Hematopoietic multipotent progenitor cell treated with erythropoietin and hydrocortisone succinate and interleukin-3 and kit ligand, for 4 days (in vitro differentiated cells): ENCODE measurements at regions not wholly inside any gene's neighbourhood (a gene's known extent, or its start where the extent isn't known, plus 50 kb on each side); places are given as distances from the start of the nearest gene placed in this dataset.
"Not testable (repeated sequence)": the region's sequence is repeated elsewhere in the genome, so short reads cannot be mapped to it uniquely, and the experiment has no call there.

Source experiments
- DNase-seq: peaks from one replicate; pipeline ENCODE4 v3.0.0-alpha.2; 2015

DNA sequence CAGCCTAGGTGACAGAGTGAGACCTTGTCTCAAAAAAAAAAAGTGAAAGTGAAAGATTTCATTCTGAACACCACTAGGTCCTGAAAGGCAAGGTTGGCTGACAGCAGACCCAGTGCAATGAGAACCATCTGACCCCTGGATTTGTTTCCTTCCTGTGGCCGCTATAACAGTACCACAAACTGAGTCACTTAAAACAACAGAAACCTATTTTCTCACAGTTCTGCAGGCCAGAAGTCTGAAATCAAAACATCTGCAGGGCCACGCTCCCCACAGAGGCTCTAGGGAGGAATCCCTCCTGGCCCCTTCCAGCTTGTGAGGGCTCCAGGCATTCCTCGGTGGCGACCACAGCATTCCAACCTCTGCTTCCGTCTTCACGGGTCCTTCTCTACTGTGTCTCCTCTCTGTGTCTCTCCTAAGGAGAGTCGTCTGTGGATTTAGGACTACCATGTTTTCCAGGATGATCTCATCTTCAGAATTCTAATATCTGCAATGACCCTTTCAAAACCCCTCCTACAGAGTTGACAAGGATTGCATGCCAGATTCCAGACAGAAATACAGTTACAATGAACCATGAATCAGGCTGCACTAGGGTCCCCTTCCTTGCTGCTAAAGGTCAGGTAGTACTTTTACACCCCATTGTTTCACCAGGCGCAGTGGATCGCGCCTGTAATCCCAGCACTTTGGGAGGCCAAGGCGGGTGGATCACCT is 78.0 kb upstream of the ADGRL1 start:
- DNase-seq = not testable (repeated sequence)

- DNase-seq = not testable (repeated sequence)
Observed at GRCh38 chr19:14279270-14279669, 73.3 kb upstream of the ADGRL1 start.

DNA sequence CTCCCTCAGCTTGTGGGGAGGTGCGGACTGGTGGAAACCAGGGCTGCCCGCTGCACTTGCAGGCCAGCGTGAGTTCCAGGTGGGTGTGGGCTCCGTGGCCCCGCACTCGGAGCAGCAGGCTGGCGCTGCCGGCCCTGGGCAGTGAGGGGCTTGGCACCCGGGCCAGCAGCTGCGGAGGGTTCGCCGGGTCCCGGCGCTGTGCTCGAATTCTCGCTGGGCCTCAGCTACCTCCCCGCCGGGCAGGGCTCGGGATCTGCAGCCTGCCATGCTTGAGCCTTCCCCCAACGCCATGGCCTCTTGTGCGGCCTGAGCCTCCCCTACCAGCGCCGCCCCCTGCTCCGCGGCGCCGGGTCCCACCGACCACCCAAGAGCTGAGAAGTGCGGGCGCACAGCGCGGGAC is 71.6 kb upstream of the ADGRL1 start:
- DNase-seq = no peak

DNA sequence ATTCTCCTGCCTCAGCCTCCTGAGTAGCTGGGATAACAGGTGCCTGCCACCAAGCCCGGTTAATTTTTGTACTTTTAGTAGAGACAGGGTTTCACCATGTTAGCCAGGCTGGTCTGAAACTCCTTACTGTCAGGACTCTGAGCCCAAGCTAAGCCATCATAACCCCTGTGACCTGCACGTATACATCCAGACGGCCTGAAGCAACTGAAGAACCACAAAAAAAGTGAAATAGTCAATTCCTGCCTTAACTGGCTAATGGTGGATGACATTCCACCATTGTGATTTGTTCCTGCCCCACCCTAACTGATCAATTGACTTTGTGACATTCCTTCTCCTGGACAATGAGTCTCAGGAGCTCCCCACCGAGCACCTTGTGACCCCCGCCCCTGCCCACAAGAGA is 69.9 kb upstream of the ADGRL1 start:
- not testable (repeated sequence) for DNase-seq

DNA sequence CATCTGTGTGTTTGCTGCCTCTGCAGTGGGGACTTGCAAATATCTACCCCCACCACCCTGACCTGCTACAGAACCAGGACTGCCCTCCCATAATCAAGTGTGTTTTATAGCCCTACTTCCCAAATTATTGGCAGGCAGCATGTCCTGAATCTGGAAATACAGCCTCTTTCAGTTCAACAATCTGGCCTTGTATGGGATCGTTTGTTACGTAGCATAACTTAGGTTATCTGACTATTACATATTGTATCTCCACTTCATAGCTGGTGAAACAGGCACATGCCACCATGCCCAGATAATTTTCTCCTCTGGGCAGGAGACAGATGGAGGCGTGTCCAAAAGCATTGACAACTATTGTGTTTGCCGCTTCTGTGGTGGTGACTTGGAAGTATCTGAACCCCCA is 66.7 kb upstream of the ADGRL1 start:
- DNase-seq = no peak

DNA sequence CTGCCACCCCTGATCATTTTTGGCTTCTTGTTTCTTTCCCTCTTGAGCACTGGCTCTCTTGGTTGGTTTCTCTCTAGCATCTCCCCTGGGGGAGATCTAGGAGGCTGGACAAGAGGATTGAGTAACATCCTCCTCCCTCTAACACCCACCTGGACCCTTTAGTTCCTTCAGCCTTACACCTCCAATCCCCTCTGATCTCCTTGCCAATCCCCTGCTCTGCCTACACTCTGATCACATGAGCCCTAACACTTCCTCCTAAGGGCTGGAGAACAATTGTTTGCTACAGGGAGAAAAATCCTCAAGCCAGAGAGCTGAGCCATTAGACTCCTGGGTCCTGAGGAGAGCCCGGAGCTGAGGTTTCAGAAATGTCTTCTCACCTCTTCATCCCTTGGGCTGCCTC is 65.9 kb upstream of the ADGRL1 start:
- DNase-seq = no peak

- DNase-seq = not testable (repeated sequence)
Observed at GRCh38 chr19:14270557-14270956, 64.6 kb upstream of the ADGRL1 start.

DNA sequence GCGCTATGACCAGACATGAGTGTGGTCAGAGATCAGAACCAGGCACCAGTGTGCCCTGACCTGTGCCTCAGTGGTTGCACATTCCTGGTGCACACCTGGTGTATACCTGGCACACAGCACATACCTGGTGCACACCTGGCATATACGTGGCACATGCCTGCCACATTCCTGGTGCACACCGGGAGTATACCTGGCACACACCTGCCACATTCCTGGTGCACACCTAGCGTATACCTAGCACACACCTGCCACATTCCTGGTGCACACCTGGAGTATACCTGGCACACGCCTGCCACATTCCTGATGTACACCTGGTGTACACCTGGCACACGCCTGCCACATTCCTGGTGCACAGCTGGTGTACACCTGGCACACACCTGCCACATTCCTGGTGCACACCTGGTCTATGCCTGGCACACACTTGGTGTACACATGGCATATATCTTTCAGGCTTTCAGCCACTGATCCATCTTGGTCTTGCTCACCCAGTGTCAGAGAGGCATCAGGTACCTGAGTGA is 61.3 kb upstream of the ADGRL1 start:
- no peak for DNase-seq

GRCh38 chr19:14266208-14266607 is 60.2 kb upstream of the ADGRL1 start:
- not testable (repeated sequence) for DNase-seq

DNA sequence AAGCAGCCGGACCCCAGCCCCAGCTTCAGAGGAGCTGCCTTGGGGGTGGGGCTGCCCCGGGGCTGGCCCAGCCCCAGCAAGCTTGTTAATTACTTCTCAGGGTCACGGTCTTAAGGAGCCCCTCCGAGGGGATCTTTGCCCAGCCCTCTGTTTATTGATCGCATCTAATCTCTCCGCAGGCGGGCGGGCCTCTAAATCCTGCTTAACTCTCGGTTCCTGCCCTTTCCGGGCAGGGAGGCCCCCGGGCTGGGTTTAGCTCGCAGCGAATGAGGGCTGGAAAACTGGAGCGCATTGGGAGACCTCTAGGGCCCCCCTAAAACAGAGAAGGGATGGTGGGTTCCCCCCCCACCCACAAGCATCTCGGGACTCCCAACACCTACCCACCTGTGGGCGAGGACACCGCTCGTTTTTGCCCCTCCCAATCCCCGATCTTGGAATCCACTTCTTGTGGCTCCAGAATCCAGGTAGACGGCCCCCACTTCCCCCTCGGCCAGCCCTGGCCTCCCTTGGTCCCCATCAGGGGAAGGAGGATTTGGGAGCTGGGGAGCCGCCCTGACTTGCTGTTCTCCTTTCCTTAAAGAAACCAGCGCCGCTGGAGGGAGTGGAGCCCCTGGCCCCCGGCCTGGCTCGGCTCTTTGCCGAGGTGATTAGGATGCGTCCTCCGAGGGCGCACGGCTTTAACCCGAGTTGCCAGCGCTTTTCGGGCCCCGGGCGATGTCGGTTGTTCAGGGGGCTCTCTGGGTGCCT is 59.5 kb upstream of the ADGRL1 start:
- DNase-seq = no peak

- not testable (repeated sequence) for DNase-seq
Observed at GRCh38 chr19:14255902-14256649, 50.1 kb upstream of the ADGRL1 start.
